ENCODE measurements at regions not wholly inside any gene's neighbourhood (a gene's known extent, or its start where the extent isn't known, plus 50 kb on each side); places are given as distances from the start of the nearest gene placed in this dataset.

- TF ChIP-seq POLR2A (IDR thresholded peaks at IDR 0.05) (no peak), CTCF (IDR thresholded peaks at IDR 0.05) (no peak)
Measured at GRCh38 chr13:99873832-99874430, 97.6 kb downstream of the ZIC5 start.
